GM19452 (cell line): ENCODE measurements at regions not wholly inside any gene's neighbourhood (a gene's known extent, or its start where the extent isn't known, plus 50 kb on each side); places are given as distances from the start of the nearest gene placed in this dataset.

ENCODE experiments used
- ATAC-seq: cut with Tn5 transposase; IDR thresholded peaks from one replicate; pipeline ENCODE4 v1.9.1; 2021; ENCODE audit not compliant: unreplicated experiment

DNA sequence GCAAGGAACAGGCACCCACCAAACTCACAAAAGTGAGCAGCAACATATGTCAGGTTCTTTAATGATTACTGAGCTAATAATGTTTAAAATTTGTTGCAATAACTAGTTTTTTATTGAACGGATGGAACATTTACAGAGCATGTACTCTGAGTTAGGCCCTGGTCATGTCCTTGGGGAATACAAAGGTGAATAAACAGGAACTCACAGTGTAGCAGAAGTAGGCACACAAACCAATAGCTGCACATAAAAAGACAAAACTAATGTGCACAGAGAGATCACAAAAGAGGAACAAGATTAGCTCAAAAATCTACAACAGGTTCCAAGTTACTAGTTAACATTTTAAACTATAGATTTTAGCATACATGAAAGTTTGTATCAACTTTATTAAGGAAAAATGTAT, 505.3 kb upstream of the PPP2R3A start:
- no peak for ATAC-seq

DNA sequence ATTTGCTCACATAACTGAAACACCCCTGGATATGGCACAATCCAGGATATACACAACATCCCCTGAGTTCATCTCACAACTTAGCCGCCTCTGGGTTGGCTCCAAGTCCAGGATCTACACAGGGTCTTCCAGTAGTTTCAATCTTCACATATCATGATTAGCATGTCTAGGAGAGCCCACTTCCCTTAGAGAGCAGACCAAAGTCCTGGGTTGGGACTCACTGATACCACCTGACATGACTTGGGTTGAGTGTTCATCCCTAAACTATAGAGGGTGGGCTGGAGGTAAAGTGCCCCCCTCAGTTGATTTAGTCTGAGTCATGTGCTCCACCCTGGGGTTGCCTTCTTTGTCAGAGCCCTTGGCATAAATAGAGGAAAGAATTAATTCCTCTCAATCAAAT, 493.6 kb upstream of the PPP2R3A start:
- no peak for ATAC-seq

DNA sequence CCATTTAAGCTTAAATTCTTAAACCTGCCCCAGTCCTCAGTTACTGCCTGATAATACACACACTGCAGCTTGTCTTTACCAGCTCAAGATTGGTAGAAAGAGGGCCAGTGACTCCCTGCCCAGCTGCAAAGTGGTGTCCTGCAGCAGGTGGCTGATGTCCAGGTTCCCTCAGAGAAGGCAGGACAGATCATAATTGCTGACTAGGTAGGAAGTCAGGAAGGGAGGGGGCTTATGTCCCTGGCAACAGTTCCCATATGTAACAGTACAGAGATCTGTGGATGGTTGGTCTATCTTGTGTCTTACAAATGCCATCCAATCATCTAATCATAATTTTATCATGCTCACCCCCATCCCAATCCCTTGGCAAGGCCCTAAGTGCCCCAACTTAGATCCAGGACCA, 492.1 kb upstream of the PPP2R3A start:
- no peak for ATAC-seq

DNA sequence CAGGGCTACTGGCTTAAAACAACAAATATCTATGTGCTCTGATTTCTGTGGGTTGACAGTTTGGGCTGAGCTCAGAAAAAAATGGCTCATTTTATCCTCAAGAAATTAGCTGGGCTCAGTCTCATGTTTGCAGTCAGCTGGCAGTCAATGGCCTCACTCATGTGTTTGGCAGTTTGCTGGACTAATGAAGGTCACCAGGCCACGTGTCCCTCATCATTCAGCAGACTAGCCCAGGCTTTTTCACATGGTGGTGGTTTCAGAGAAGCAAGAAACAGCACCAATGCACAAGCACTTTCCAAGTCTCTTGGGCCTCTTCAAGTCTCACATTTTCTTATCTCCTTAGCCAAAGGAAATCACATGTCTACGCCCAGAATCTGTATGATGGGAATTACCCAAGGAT, 478.3 kb upstream of the PPP2R3A start:
- no peak for ATAC-seq

DNA sequence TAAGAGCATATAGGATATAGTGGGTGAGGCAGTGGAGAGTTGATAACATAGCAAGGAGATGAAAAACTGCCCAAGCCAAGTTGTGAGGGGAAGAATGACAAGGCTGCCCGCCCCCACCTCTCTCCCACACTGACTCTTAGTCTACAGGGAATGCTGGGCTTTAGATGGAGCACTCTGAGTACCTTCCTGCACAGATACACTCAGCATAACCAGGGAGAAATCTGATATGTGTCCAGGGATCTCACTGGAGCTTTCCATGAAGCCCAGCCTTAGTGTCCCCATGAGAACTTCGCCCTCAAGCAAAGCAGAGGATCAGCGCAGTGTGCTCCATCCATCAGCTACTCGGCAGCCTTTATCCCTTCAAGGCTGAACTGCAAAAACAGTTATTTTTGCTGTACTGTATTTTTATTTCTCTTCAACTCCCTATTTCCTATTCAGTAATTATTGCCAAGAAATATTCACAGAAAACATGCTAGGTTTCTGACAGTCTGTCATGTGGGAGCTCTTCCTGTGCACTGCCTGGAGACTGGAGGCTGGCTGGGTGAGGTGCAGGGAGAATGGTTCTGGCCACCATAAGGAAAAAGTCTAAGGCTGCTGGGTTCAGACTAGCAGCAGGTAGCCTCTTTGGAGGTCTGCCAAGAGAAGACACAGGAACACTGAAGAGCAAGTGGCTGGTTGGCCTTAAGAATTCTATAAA, 475.2 kb upstream of the PPP2R3A start:
- ATAC-seq = no peak

DNA sequence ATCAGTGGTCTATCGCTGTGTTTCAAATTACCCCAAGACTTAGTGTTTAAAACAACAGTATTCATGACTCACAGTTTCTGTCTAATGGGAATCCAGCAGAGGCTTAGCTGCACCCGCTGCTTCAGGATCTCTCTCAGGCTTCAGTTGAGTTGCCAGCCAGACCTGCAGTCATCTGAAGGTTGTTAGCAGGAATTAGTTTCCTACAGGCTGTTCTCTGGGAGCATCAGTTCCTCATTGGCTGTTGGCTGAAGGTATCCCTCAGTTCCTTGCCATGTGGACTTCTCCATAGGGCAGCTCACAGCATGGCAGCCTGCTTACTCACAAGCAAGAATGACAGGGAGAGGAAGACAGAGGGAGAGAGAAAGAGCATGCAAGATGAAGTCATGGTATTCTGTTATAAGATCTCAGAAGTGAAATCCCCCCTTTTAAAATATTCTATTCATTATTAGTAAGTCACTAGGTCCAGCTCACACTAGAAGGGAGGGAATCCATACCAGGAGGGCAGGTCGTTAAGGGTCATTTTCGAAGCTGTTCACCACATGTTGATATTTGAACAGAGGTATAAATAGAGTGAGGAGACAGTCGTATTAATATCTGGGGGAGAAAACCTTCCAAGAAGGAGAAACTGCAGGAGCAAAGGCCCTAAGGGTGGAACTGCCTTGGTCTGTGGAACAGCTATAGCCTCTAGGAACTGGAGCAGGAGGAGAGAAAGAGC, 473.9 kb upstream of the PPP2R3A start:
- no peak for ATAC-seq

DNA sequence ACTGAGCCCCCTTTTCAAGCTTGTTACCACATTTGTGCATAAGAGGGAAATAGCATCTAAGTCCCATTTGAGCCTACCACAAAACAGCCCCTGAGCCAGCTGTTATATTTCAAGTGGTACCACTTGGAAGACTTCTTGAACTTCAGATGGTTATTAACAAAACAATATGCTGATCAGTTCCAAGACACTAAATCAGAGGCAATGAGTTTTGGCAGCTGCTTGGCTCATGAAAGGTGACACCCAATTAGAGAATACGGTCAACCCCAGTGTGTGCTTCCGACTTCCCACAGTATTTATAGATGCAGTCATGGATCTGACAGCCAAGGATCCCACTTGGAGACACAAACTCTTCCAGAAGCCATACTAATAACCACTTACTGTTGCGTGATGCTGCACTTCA, 469.6 kb upstream of the PPP2R3A start:
- ATAC-seq = no peak

DNA sequence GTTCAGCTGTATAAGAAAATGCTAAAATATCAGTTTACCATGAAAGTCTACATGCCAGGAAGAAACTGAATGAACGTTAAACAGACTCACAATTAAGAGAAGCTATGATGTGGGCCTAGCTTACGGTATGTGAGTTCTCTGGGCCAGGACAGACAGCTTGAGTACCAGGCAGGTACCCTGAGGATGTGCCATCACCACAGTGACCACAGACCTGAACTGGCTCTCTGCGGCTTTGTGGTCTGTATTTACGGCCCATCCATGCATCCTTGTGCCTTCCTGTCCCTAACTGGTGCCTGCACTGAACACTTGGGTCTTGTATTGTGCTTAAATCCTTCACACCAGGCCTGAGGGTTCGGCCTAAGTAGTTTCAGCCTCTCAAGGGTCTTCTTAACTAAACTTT, 467.5 kb upstream of the PPP2R3A start:
- ATAC-seq = no peak

DNA sequence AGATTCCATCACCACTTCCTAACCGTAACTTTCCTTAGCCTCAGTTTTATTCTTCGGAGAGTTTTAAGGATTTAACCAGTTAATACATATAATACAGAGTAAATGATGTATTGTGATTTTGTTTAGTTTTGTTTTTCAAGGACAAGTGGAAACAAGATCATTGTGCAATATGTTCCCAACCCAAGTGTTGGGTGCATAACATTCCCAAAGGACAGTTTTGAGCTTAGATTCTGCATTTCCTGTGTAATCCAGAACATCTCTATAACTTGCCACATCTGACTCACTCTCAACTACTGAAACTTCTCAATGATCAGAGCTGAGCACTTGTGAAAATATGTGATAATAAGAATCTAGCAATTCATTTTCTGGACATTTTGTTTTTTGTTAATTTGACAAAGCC, 466.1 kb upstream of the PPP2R3A start:
- no peak for ATAC-seq

DNA sequence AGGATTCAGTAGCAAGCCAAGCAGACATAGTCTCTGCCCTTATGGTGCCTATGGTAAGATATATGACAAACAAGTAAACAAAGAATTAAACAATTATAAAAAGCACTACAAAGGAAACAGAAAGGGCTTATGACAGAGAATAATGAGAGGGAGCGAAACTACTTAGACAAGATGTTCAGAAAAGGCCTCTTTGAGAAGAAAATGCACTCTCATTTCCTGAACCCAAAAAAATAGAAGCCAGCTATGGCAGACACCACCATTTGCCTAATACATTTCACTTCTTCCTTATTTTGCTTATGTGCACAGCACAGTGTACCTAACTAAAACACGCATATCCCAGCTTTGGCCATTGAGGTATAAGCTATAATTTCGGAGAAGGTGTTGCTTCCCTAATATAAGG, 465.5 kb upstream of the PPP2R3A start:
- ATAC-seq = no peak

DNA sequence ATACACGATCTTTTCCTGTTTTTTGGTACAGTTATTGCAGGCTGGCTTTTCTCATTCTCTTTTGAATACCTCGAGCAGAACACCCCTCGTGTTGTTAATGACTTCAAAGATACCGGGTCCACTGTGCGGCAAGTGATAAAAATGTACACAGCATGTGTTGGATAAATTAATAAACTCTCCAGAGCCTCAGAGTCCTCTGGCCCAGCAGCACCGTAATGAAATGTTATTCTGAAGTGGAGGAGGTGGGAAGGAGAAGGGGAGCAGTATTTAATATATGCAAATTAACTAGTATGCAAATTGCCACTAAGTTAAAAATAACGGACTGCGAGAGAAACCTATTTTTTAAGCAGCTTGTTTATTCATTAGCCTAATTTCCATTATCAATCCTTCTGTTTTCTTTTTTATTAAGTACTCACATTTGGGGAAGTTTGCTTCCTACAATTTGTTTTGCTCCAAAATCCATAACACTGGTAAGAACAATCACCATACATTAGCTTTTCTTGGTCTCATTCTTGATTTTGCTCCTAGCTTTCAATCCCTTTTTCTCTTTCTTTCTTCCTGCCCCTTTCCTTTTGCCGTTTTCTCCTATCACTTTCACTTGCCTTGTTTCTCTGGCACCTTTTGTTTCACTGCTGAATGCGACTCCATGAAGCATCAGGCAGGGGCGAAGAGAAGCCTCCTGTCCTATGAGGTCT, 462.3 kb upstream of the PPP2R3A start:
- ATAC-seq = no peak

DNA sequence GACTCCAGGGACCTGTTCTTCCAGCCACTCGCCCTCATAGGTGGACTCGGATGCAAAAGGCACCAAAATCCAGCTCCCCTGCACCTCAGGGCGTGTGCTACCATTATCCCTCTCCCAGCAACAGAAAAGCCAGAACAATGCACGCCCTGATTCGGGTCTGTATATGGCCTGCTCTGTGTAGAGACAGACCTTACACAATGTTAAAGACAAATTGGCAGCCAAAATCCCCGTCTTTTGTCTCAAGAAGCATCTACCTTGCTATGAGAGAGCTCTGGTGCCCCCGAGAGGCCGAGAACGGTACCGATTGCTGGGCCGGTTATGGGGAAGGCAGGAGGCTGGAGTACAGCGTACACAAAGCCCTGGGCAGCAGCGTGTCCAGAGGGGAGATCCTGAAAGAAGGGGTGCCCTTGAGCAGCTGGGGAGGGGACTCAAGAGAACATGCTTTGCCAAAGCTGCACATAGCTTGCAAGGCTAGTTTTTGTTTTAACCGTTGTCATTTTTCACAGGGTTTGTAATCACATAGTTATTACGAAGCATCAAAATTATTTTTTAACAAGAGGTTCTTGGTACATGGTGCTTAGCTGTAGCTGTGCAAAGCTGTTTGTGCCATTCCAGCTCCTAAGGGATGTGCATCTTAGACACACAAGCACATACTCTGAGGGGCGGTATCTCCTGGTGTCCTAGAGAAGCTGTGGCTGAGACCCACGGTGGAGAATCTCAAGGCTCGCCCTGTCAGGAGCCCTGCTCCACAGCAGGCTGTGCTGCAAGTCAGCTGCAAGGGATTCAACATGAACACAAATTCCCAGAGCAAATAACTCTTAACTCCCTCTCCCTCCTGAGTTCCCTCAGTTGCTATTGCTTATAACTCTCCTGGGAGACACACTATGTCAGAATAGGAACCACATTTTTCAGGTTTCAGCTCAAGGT, 461.5 kb upstream of the PPP2R3A start:
- ATAC-seq = peak; percentile 68

DNA sequence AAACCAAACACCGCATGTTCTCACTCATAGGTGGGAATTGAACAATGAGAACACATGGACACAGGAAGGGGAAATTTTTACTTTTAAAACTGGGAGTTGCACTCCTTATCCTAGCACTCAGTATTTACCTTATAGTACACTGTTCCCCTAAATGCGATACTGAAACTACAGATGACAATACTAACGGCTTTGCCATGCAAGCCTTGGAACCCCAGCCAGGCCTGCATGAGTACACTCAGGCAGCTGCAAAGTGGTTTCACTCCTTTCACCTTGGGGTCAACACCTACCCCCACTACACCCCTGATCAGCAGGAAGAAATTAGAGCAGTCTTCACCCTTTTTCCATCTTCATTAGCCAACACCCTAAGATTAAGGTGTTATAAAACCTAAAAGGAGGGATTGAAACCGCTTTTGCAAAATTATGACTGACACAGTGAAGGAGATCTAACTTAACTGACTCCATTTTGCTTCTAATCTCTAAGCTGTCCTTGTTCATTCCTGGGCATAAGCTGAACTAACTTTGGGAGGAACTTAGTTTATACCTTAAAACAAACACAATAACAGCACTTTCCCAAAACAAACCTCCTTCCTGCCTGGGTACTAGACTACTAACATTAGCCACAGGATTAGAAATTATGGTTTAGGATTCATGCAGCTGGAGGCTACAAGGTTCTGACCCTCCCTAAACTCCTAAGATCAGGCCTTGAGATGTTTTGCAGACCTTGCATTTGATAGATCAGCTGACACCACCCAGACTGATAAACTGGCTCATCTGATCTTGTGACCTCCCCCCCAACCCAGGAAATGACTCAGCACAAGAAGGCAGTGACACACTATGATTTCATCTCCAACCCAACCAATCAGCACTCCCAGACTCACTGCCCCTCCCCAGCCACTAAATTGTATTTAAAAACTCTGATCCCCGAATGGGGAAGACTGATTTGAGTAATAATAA, 452.1 kb upstream of the PPP2R3A start:
- no peak for ATAC-seq

DNA sequence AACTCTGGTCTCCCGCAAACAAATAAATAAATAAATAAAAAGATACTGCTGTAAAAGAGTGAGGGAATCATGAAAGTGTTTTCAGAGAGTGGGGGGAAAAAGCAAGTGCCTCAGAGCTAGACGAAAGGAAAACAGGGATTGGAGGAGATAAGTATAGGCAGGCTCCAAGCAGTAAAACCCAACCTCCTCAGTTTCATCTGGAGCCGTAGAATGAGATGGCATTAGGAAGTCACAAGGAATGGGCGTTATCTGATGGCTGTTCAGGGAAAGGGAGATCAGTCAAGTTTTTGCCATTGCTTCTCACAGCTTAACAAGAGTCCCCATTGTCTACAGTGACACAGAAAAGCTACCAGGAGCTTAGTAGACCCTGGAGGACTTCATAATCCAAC, 451.5 kb upstream of the PPP2R3A start:
- ATAC-seq = no peak

DNA sequence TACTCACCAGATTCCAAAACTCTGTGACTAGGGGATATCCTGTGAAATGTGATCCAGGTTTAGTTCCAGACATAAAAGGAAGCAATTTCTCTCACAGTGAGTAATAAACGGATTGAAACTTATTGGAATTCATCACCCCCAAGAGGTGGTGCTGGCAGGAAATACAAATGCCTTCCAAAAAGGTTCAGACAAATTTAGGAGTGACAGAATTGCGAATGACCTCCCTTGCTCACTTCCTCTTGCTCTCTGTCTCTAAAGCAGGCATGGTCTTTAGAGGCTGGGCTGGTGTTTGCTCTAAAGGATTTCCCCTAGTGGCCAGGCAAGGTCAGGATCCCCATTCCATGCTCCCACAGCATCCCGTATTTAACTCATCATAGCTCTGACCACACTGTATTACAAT, 449.4 kb upstream of the PPP2R3A start:
- ATAC-seq = no peak

DNA sequence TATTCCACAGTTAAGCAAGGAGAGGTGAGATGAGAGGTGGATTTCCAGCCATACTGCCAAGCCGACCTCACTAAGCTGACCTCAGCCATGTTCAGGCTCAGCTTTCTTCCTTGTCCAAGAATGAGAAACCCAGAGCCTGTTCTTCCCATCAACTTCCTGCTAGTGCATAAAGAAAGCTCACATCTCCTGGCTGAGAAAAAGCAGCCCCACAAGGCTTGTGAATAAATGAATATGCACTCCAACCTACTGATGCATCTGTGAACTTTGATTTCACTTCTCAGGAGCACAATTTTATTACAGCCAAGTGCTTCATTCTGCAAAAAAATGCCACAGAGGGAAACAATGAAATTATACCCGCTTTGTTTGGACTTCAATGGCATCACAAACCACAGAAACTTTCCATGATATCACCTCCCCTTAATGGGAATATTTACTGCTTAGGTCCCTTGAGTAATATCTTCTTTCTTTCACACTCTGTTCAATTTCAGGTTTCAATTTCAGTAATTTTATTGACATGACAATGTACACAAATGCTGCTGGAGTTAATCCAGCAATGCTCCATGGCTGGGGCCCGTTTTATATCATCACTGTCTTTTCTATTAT, 437.0 kb upstream of the PPP2R3A start:
- no peak for ATAC-seq

DNA sequence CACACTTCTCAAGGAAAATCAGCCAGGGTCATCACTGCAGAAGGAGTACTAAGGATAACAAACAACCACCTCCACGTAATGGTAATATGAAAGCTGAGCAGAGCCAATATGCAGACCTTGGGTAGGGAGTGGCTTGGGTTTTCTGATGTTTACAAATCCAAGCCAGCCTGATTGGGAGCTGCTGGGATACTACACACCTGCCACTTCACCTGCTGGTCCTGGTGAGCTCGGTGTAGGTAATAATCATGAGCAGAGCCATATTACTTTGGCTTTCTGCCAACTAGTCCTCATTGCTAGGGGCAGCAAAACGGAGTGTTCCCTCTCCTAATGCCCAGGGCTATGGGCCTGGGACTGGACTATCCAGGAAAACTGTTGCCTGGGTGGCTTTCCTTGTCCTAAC, 433.5 kb upstream of the PPP2R3A start:
- ATAC-seq = no peak

DNA sequence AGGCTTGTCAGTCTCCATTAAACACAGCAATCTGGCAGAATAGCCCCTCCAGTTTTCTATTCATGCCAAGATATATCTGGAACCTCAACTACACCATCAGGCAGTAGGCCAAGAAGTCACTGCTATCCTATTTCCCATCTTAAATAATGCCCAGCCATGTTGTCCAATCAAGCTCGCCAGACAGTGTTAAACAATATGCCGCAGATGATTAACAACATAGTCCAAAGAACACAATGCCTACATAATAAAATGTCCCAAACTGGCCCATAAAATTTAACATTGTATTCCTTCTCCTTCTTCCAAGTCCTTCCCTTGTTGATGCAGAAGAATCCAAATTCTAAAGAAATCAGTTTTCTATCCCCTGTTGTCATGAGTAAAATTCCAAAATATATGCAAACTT, 427.4 kb upstream of the PPP2R3A start:
- no peak for ATAC-seq

DNA sequence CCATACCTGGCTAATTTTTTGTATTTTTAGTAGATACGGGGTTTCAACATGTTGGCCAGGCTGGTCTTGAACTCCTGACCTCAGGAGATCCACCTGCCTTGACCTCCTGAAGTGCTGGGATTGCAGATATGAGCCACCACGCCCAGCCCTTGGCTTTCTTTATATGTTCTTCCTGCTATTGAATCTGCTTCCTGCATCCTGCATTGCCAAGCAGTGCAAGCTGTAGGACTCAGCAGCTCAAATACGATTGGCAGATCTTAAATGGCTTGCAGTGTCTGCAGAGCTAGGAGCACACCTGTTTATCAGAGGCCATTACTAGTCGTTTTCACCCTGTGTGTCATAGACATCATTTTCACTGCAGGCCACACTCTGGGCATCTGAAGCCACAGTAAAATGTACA, 426.2 kb upstream of the PPP2R3A start:
- no peak for ATAC-seq

DNA sequence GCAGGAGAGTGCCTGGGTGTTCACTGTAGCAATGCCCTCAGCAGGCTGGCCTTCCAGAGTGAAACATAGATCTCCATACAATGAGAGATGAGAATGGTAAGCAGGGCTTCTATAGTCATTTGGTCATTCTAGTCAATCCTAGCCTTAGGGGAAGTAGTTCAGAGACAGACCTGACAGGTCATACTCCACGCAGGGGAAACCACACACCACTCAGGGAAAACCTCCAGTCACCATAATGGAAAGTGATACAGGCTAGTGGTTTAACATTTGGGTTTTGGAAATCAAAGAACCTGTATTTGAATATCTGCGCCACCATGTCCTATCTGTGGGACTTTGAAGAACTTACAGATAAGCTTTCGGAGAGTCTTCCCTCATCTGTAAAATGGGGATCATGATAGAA, 425.7 kb upstream of the PPP2R3A start:
- ATAC-seq = no peak
